GM12891 (cell line): ENCODE measurements at regions not wholly inside any gene's neighbourhood (a gene's known extent, or its start where the extent isn't known, plus 50 kb on each side); places are given as distances from the start of the nearest gene placed in this dataset.

ENCODE experiments used
- DNase-seq: peaks from one replicate; pipeline ENCODE4 v3.0.0; 2011; ENCODE audit warnings: low spot score; ENCODE audit not compliant: insufficient read length
- FAIRE-seq: peaks from 2 replicates; lab custom pipeline; 2011; peaks lifted over from hg19 to GRCh38; lab: Jason Lieb, UNC
- PAX5 ChIP-seq: IDR thresholded peaks from 2 replicates; pipeline ENCODE4 v1.6.1; 2011; ENCODE audit warnings: low read length, moderate library complexity, mild to moderate bottlenecking; ENCODE audit not compliant: insufficient read depth, severe bottlenecking
- POLR2A ChIP-seq: IDR thresholded peaks from 2 replicates; pipeline ENCODE4 v1.6.1; 2011; ENCODE audit warnings: low read depth, low read length, control low read depth
- POLR2AphosphoS5 ChIP-seq: IDR thresholded peaks from 2 replicates; pipeline ENCODE4 v1.6.1; 2011; ENCODE audit warnings: low read depth, low read length, control low read depth
- POU2F2 ChIP-seq: IDR thresholded peaks from 2 replicates; pipeline ENCODE4 v1.6.1; 2011; ENCODE audit warnings: low read depth, mild to moderate bottlenecking, control low read depth, low read length, moderate library complexity
- SPI1 ChIP-seq: IDR thresholded peaks from 2 replicates; pipeline ENCODE4 v1.6.1; 2011; ENCODE audit warnings: low read depth, low read length, control low read depth
- TAF1 ChIP-seq: IDR thresholded peaks from 2 replicates; pipeline ENCODE4 v1.6.1; 2011; ENCODE audit warnings: low read depth, low read length, control low read depth

DNA sequence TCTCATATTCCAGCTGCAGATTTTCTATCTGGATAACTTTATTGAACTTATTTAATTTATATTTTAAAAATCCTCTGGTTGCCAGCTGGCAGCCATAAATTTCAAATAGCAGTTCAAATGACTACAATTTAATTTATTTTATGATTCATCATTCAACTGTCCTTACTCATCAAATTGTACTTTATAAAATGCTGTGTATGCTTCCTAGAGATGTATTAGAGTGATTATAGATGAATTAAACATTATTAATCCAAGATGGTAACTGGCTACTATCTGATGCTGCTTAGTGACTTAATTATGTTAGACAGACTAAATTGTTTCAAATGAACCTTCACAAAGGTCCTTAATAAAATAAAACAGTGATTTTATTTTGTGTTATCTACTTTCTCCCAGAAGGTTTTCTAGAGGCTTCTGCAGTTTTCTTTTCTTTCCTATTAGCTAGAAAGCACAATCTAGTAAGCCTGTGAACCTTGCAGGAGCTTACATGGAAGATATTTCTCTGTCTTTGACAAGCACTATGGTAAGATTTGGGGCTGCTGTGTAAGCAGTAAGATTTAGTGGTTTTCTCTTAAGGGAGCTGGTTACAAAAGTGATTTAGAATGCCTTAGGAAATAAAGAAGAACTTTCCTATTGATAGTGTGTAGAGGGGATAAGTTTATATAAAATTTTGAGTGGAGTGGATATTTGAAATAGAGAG lies 322.3 kb downstream of the FSIP2 start:
- FAIRE-seq (no peak), DNase-seq (no peak)
- TF ChIP-seq TAF1 (no peak), POU2F2 (no peak), POLR2AphosphoS5 (no peak), PAX5 (no peak), SPI1 (no peak), POLR2A (no peak)

- no peak for FAIRE-seq
- no peak for DNase-seq
- TF ChIP-seq TAF1 (no peak), SPI1 (peak; percentile 63)
These were observed 325.9 kb downstream of the FSIP2 start for GRCh38 chr2:186064507-186064906.

- TF ChIP-seq POLR2A (no peak), SPI1 (no peak), POU2F2 (no peak), POLR2AphosphoS5 (no peak), PAX5 (no peak), TAF1 (no peak)
- DNase-seq (no peak), FAIRE-seq (no peak)
These were observed 326.9 kb downstream of the FSIP2 start for GRCh38 chr2:186065491-186065890.

- no peak for DNase-seq
- TF ChIP-seq POLR2AphosphoS5 (no peak), TAF1 (no peak), POU2F2 (no peak), PAX5 (no peak), SPI1 (no peak), POLR2A (no peak)
- FAIRE-seq, result no peak
These were observed 329.7 kb downstream of the FSIP2 start for GRCh38 chr2:186068139-186068801.

- no peak for TF ChIP-seq SPI1
- TF ChIP-seq POU2F2, result no peak
- DNase-seq (no peak), FAIRE-seq (no peak)
These were observed 331.1 kb downstream of the FSIP2 start for GRCh38 chr2:186069676-186070075.

DNA sequence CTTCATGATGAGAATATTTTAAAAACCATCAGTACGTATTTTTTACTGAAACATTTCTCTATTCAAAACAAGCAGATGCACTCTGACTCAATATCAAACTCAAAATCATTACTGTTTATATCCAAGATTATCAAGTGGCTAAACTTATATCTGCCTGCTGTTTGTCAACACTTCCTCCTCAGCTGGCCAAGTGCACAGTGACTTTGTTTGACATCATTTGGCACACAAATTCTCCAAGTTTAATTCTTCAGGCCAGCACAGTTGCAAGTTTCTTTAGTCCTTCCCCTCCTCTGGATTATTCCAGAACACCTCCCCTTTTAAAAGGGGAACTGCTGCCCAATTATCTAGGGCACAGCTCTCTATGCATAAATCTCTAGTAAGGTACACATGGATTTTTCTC lies 346.6 kb downstream of the FSIP2 start:
- DNase-seq, result no peak
- TF ChIP-seq PAX5 (no peak), POLR2AphosphoS5 (no peak), POLR2A (no peak), POU2F2 (no peak), SPI1 (no peak), TAF1 (no peak)
- no peak for FAIRE-seq

DNA sequence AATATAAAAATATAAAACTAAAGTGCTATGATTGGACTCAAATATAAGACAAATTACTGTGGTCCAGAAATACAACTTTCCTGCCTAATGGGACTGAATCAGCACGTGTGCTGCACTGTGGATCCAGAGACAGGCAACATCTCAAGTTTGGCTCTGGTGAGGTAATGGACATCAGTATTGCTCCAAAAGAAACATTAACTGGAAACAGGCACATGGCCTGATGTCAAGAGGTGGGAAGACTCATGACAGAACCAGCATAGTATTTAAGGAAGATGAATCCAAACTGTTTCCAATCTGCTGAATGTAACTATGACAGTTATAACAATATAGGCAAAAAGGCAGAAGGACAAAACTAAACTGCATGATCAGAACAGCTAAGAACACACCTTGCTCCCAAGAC lies 354.6 kb downstream of the FSIP2 start:
- TF ChIP-seq POU2F2 (no peak), POLR2A (no peak)
- FAIRE-seq (no peak), DNase-seq (no peak)

- TF ChIP-seq TAF1 (no peak), POU2F2 (no peak), PAX5 (no peak), POLR2AphosphoS5 (no peak), SPI1 (no peak), POLR2A (no peak)
- DNase-seq (no peak), FAIRE-seq (no peak)
These were observed 360.2 kb downstream of the FSIP2 start for GRCh38 chr2:186098821-186099220.

DNA sequence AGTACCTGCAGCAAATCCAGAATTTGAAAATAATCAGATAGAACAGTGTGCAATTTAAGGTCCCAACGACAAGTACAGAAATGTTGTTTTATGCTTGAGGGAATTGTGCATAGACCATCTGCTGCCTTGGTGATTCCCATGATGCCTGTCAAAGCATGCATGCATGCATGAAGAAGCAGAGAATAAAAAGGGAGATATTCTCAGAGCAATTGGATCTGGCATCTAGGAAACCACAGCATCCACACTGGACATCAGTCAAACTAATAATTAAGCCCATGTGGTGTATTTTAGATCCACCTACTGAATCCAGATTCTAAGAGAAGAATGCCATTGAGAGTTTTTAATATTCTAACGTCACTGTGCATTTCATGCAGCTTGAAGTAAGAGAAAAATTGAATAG lies 361.2 kb downstream of the FSIP2 start:
- FAIRE-seq (no peak), DNase-seq (no peak)
- TF ChIP-seq SPI1, result no peak
- TF ChIP-seq POU2F2, result no peak
- TF ChIP-seq POLR2AphosphoS5, result no peak
- no peak for TF ChIP-seq PAX5

GRCh38 chr2:186100636-186101035 lies 362.0 kb downstream of the FSIP2 start:
- FAIRE-seq (no peak), DNase-seq (no peak)
- no peak for TF ChIP-seq POLR2AphosphoS5
- TF ChIP-seq SPI1, result no peak

GRCh38 chr2:186101616-186102015 lies 363.0 kb downstream of the FSIP2 start:
- no peak for DNase-seq
- TF ChIP-seq TAF1, result no peak
- no peak for TF ChIP-seq POLR2A
- TF ChIP-seq SPI1, result no peak
- no peak for TF ChIP-seq POU2F2
- no peak for TF ChIP-seq POLR2AphosphoS5
- TF ChIP-seq PAX5, result no peak
- FAIRE-seq, result no peak
